GM20431 (cell line): ENCODE measurements at regions not wholly inside any gene's neighbourhood (a gene's known extent, or its start where the extent isn't known, plus 50 kb on each side); places are given as distances from the start of the nearest gene placed in this dataset.

Experiments used
- in situ Hi-C: fragments of 300-500 bp; cut with MseI, MboI; formaldehyde crosslinking; loops from one replicate; pipeline ENCODE4 v1.15.0; 2020; ENCODE audit warnings: low sequenced_read_pairs; ENCODE audit not compliant: unreplicated experiment

DNA sequence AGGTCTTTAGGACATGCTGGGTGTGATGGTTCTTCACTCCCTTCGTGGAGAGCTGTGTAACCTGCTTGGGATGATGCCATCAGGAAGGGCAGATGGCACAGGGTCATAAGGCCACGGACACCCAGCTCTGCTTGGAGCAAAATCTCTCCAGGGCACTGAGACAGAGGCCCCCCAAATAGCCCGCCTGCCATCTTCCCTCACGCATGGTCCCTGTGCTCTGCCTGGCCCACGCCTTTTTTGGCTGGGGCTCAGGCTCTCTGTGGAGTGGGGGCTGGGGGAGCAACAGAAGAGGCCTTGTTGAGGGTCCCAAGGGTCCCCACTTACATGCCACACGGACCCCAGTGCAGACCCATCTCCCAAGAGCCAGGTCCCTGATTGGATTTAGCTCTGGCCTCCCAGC is 93.3 kb upstream of the RET start:
- in situ Hi-C loops: loop anchor here (25.0 kb wide), 1 partner anchor 104 kb away; the partner anchor contains the start of gene RET

DNA sequence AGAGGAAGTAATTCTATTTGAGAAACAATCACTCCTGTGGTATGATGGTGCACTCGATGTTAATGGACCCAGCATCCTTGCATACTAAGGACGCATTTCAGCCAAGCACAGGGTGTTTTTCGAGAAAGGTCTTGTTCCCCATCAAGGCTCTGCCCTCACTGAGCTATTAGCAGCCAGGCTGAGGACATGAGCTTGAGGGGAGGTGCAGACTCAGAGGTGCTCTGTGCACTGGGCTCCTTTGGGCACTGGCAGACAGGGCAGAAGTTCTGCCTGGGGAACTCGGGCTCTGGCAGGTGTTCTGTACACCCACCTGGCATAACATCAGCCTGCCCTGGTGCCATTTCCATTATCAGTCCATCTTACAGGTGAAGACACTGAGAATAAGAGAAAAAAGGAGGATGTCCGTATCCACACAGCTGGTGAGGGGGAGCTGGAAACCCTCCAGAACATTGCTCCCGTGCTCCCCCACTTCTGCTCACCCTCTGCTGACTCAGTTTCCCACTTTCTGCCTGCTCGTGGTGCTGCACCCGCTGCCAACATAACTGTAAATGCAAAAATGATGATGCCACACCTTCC is 92.7 kb upstream of the RET start:
- in situ Hi-C loops: loop anchor here (25.0 kb wide), 1 partner anchor 103 kb away; the partner anchor contains the start of gene RET

DNA sequence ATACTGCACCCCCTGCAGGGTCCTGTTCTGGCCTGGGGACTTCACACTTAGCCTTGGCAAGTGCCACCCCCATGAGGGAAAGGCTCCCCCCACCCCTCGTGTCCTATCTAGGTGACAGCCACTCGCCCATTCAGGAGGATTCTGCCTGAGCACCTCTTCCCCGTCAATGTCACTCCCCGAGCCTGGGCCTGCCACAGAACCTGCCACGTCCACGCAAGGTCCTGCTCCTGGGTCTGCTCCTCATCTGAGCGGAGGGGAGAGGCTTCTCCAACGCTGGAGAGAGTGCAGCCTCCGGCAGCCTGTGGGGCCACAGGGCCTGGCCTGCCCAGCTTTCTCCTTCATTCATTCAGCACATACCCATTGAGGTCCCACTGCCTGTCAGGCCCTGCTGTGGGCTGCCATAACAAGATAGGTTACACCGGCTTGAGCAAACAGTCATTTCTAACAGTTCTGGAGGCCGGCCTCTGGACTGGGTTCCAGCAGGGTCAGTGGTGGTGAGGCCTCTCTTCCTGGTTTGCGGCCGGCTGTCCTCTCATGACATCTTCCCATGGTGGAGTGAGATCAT is 92.0 kb upstream of the RET start:
- in situ Hi-C loops: loop anchor here (25.0 kb wide), 1 partner anchor 102 kb away; the partner anchor contains the start of gene RET

DNA sequence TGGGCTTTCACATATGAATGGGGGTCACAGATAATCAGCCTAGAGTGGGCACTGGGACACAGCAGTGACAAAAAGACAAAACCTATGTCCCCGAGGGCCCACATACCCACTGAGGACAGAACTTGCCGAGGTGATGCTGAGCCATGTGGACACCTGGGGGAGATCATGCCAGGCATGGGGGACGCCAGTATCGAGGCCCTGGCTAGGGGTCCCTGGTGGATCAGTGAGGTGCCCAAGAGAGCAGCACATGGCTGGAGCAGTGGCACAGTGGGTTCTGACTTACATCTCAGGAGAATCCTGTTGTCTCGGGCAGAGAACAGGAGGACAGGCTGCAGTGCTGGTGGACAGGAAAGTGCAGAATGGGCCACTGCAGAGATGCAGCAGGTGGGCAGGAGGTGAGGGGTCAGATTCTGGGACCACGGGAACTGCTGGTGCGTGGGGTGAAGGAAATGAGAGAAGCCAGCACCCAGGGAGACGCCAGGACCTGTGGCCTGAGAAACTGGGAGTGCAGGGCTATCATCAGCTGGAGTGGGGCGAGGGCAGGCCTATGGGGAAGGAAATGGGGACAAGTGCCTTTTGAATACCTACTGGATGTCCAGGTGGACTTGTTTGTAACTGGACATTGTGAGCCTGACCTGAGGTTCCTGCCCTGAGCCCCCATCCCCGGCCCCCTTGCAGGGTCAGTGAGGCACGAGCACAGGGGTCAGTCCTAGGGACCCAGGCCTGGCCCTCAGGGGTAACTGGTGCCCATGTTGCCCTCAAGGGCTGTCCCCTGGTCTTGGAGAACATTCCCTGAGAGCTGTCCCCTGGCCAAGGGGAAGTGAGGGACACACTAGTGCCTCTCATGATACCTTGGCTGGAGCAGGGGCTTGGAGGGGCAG is 91.2 kb upstream of the RET start:
- in situ Hi-C loops: loop anchor here (25.0 kb wide), 1 partner anchor 102 kb away; the partner anchor contains the start of gene RET

DNA sequence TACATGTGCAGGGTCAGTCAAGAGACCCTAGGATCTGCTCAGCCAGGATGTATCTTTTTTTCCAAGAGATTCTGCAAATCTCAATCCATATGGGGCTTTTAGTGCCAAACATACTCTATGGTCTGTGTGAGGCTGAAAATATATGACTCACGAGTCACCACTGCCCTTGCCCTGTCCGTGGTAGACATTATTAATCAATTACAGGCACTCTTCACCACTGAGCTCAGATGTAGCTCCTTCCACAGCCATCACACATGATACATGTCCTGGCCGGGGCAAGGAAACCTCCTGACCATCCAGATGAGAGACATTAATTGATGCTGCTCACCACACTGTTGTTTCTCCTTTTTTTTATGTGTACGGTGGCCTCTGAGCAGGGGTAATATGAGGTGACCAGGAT is 90.2 kb upstream of the RET start:
- in situ Hi-C loops: loop anchor here (25.0 kb wide), 1 partner anchor 101 kb away; the partner anchor contains the start of gene RET

DNA sequence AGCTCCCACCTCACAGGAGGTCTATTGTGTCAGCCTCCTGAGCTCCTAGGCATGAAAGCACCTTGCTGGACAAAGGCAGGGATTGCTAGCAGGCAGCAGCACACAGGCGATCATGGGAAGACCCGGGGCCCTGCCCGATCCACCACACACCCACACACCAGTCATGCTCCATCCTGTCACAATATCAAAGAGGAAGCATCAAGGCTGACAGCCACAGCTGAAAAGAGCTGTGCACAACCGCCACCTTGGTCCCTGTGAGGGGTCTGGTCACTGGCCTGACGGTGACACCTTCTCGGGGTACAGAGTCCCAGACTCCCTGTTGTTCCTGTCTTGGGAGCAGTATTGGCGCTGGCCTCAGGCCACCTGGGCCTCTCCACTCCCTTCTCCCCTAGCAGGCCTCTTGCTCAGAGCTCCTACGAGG is 89.7 kb upstream of the RET start:
- in situ Hi-C loops: loop anchor here (25.0 kb wide), 1 partner anchor 100 kb away; the partner anchor contains the start of gene RET

DNA sequence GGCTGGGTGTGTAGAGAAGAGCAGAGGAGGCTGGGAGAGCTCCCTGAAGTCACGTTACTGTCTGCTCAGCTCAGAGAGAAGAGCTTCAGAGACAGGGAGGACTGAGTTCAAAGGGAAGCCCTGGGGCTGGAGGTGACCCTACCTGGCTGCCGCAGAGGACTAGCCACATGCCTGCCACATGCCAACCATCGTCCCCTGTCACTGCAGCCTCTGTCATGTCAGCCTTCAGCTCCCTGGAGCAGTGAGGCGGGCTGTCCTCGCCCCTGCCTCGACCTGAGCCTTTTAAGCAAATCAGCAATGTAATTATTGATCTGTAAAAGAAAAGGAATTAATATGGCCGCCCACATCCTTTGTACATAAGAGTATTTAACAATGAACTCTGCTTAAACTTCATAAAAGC is 89.3 kb upstream of the RET start:
- in situ Hi-C loops: loop anchor here (25.0 kb wide), 1 partner anchor 100 kb away; the partner anchor contains the start of gene RET

DNA sequence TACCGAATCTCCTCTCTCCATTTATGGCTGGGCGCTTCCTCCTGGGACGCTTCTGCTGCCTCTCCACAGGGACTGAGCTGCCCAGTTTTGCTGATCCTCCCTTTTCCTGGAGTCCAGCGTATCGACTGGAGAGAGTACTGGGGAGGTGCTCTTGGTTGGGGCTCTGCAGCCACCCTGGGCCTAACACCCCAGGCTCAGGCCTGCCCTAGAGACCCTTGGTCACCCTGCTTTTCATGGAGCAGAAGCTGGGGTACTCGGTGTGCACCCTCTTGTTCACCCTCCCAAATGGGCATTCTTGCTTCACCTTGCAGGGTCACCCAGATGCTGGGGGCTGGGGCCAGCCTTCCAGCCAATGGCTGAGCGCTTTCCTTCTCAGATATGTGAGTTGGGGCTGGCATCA is 88.8 kb upstream of the RET start:
- in situ Hi-C loops: loop anchor here (25.0 kb wide), 1 partner anchor 99 kb away; the partner anchor contains the start of gene RET

DNA sequence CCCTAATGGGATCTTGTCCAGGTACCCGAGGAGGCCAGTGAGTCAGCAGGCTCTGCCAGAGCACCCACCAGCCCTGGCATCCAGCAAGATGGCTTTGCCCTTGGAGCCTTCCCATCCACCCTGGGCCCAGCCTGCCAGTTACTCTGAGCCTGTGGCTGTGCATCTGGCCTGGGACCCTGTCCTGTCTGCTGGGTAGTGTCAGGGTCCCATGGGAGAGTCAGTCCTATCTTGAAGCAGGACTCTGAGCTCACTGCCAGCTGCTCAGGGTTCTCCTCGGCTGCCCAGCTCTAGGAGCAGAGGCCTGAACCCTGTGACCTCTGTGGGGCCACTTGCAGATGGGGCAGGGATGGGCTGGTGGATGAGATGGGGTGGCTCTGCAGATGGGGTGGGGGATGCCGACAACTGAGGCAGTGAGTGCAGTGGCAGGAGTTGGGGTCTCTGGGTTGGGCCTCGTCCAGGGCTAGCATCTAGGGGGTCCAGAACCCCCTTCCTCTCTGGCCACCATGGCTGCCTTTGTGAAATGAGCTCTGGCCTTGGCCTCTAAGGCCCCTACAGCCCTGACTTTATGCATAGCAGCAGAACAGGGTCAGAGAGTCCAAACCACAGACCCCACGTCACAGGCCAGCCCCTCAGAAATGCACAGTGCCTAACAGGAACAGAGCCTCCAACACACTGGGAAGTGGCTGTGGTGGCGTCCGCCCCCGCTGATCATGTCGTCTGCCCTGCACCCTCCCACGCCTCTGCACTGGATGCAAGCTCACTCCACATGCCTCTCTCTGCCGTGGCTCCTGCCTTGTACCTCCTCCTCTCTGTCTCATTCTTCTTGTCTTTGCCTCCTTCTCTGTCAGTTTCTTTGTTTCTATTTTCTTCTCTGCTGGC is 88.1 kb upstream of the RET start:
- in situ Hi-C loops: loop anchor here (25.0 kb wide), 1 partner anchor 99 kb away; the partner anchor contains the start of gene RET

DNA sequence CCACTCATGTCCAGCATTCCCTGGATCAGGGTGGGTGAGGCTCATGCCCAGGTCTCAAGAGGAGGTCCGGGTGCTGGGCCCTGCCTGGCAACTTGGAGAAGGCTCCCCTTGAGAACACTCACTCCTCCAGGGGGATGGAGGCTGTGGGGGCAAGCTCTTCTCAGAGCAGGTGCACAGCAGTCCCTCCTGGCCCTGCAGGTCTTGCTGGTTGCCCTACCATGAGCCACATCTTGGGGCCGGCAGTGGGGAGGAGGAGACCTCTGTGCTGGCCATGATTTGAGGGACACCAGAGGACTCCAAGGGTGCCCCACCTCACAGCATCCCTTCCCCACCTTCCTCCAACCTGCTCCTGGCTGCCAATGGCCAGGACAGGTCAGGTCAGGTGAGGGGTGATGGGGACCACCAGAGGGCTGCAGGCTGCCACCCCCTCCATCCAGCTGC is 87.4 kb upstream of the RET start:
- in situ Hi-C loops: loop anchor here (25.0 kb wide), 1 partner anchor 98 kb away; the partner anchor contains the start of gene RET

DNA sequence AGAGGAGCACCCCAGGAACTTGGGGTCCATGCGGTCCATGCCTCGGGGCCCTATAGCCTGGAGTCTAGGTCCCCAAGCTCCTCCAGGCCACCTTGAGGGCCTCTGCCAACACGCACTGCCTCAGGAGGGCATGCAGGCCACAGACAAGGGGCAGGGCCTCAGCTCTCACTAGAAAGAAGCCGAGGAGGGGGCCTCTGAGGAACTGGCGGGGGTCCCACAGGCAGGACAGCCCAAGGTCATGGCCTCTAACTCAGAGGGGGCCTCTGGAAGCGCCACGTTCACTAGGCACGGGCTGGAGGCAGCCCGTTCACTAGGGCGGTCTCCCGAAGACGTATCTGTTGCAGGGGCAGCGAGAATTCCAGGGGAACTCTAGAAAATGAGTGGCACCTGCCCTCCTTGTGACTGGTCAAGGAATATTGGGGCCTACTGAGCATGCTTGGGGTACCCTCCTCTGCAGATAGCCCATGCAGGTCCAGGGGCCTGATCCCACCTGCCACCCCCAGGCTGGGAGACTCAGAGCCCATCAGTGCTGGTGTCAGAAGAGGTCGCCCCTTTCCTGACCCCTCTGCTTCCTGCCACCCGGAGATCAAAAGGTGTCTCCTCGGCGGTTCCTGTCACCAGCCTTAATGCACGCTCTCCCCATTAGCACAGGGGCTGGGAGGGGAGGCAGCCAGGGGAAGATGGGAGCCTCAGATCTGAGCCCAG is 86.7 kb upstream of the RET start:
- in situ Hi-C loops: loop anchor here (25.0 kb wide), 1 partner anchor 97 kb away; the partner anchor contains the start of gene RET

DNA sequence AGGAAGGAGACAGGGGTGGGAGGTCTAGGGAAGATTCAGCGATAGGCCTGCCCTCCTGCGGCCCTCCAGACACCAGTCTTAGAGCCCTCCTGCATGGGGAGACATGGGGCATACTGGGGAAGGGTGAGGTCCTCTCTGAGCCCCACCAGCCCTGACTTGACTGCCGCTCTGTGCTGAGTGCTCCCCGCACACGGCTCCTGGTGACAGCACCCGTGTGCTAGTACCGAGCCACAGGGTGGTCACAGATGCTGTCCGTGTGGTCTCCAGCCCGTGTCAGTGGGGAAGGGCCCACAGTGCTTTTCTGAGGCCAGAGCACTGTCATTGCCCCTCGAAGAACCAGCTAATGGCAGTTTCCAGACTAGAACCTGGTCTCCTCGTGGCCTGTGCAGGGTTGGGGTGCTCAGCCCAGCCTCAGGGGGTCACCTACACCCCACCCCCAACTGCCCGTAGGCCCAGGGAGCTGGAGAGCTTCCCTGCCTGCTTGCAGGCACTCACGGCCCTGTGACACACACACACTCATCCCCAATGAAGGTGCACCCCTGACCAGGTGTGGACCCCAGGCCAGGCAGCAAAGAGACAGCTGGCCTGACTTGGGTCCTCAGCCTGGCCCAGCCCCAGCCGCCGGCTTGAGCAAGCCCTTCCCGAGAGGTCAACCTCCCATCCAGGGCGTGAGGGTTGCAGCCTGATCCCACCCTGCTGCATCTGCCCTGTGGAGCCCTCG is 86.0 kb upstream of the RET start:
- in situ Hi-C loops: loop anchor here (25.0 kb wide), 1 partner anchor 96 kb away; the partner anchor contains the start of gene RET

DNA sequence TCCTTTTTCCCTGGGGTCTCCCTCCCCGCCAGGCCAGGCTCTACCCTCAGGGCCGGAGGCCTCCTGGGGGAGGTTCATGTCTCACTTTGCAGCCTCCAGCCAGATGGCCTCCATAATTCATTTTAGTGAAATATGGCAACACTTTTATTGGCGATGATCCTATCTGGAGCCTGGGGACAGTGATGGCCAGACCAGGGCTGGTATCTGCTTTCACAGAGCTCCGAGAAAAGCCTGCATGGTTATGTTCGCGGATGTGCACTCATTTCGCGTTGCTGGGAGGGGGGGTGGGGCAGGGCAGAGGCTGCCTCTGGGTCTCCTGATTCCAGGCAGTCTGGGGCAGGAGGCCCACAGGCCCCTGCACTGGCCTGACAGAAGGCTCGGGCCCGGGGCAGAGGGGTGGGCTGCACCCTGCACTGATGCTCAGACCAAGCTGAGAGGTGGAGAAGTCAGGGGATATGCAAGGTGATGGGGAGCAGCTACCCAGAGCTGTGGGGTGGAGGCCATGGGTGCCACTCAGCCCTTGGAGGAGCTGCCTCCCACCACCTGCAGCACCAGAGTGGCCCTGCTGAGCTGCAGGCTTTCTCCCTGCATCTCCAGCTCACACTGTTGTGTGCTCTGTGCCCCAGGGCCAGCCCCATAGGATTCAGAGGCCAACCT is 85.3 kb upstream of the RET start:
- in situ Hi-C loops: loop anchor here (25.0 kb wide), 1 partner anchor 96 kb away; the partner anchor contains the start of gene RET

DNA sequence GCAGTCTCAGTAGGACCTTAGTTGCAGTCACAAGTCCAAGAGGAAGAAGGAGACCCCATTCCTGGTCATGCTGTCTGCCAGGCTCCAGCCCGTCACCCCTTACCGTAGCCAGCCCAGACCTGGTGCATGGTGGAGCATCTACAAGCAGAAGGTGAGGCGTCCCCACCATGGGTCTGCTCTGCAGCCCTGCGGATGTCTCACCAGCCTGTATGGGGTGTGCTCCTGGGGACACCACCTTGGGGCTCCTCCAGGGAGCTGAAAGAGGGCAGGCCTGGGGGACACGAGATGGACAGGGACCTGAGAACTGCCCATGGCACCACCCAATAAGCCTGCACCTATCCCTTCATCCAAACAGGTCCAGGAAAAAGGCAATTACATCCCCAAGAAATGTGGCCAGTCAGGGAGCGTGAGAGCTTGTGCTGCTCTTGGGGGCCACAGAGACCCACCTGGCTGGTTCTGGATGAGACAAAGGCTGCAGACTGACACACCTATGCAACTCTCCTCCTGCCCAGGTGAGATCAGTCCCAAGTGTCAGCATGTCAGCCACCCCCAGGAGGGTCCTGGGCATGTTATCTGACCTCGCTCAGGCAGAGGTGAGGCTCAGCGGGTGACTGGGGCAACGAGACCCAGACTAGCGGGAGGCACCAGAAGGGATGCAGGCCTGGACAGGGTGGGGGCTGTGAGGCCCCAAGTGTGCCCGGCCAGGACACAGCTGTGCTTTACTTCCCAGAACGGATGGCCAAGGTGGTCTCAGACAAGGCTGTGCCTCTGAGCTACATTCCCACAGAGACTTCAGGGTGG is 84.5 kb upstream of the RET start:
- in situ Hi-C loops: loop anchor here (25.0 kb wide), 1 partner anchor 95 kb away; the partner anchor contains the start of gene RET

DNA sequence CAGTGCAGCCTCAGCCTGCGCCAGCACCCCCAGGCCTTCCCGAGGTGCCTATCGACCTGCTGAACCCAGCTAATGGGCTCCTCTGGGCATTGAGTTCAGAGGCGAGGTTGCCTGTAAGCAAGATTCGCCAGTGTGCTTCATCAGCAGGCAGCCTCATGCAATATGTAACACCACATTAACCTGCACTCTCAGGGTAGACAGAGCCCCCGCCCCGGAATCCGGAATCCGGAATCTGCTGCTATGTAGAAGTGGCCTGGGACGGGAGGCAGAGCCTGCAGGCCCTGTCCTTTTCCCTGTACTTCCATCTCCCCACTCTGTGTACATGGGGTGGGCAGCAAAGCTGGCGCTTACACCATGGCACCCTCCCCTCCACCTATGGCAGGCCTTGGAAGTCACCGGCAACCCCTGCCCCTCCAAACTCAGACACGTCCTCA is 83.9 kb upstream of the RET start:
- in situ Hi-C loops: loop anchor here (25.0 kb wide), 1 partner anchor 94 kb away; the partner anchor contains the start of gene RET

DNA sequence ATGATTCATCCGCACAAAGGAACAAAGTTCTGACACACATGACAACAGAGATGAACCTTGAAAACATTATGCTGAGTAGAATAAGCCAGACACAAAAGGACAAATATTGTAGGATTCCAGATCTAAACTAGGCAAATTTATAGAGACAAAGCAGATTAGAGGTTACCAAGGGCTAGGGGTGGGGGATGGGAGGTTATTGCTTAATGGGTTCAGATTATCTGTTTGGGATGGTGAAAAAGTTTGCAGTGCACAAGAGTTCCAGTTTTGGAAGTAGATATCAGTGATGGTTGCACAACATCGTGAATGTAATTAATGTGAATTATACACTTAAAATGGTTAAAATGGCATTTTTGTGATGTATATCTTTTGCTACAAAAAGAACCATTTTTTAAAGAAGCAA is 82.0 kb upstream of the RET start:
- in situ Hi-C loops: loop anchor here (25.0 kb wide), 1 partner anchor 92 kb away; the partner anchor contains the start of gene RET
